NCI-H1694 treated with DMSO at 0.1 percent for 48 hours (cell line): ENCODE measurements at regions not wholly inside any gene's neighbourhood (a gene's known extent, or its start where the extent isn't known, plus 50 kb on each side); places are given as distances from the start of the nearest gene placed in this dataset.
A peak's percentile ranks its signal among the peaks of the same experiment; 100 is the strongest.
"Not testable (repeated sequence)": the region's sequence is repeated elsewhere in the genome, so short reads cannot be mapped to it uniquely, and the experiment has no call there.

ENCODE experiments used
- DNase-seq: peaks from one replicate; lab custom pipeline; 2025; lab: John Stamatoyannopoulos, UW

- DNase-seq = no peak
Measured at GRCh38 chr7:65453341-65454030, 79.8 kb downstream of the ZNF92 start.

GRCh38 chr7:65454469-65454868 lies 80.8 kb downstream of the ZNF92 start:
- no peak for DNase-seq

DNA sequence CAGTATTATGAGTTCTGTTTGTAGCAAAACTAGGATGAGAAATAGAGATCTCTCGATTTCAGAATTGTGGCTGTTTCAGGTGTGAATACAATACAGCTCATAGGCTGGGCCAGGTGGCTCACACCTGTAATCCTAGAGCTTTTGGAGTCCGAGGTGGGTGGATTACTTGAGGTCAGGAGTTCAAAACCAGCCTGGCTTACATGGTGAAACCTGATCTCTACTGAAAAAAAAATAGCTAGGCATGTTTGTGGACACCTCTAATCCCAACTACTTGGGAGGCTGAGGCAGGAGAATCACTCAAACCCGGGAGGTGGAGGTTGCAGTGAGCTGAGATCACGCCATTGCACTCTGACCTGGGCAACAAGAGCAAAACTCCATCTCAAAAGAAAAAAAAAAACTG lies 81.4 kb downstream of the ZNF92 start:
- not testable (repeated sequence) for DNase-seq

GRCh38 chr7:65457705-65458104 lies 84.0 kb downstream of the ZNF92 start:
- DNase-seq = no peak

- DNase-seq = no peak
Measured at GRCh38 chr7:65459438-65459837, 85.8 kb downstream of the ZNF92 start.

DNA sequence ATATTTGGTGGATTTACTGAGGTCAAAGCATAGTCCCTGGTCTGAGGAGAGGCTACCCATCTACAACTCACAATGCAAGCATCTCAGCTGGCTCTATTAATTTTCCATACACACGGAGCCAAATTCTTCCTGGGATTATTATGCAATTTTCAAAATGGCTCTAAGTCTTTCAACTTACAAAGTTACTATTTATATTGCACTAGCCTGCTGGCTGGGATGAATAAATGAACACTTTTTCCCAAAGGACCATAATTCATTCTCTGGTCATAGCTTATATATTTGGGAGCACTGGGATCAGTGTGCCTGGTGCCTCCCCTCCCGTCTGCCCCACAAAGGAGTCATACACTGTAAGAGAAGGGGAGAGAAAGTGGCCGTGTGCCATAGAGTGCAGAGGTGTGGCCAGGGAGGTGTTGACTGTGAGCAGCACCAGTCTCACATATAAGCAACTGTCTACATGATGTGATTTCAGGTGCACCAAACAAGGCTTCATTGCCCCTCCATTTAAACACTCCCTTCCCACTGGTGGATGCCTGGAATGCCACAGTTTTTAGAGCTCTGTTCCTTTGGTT lies 88.6 kb downstream of the ZNF92 start:
- no peak for DNase-seq

DNA sequence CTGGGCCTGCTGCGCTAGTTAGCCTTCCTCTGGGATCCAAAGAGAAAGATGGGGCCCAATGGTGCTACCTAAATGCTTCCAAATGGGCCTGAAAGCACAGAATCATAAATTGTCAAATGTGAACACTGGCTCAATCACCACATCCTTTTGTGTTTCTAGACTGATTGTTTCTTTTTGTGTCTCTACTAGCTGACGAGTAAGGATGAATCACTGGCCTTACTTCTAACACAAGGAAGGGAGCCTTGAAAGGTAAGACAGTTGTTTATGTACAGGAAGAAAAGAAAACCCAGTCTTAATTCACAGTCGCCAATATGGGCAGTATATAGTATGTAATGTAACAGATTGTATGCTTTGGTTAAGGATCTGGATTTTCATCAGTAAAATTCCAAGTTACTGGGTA lies 89.5 kb downstream of the ZNF92 start:
- no peak for DNase-seq

GRCh38 chr7:65469919-65470558 lies 96.4 kb downstream of the ZNF92 start:
- not testable (repeated sequence) for DNase-seq

DNA sequence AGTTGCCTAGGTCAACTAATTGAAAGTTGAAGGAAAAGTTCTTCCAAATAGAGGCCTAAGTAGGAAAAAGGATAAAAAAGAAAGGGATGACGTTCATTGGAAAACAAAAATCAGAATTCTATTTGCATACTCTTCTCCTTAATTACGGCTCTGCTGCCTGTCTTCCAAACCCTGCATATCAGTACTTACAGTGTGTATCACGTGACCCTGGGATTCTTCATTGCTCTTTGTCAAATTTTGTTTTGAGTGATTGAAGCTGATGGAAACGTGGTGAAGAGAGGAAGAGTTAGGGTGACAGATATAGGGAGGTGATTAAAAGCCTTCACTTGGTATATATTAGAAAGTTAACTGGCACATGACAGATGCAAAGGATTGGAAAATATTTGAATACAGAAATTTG lies 97.9 kb downstream of the ZNF92 start:
- DNase-seq = no peak

DNA sequence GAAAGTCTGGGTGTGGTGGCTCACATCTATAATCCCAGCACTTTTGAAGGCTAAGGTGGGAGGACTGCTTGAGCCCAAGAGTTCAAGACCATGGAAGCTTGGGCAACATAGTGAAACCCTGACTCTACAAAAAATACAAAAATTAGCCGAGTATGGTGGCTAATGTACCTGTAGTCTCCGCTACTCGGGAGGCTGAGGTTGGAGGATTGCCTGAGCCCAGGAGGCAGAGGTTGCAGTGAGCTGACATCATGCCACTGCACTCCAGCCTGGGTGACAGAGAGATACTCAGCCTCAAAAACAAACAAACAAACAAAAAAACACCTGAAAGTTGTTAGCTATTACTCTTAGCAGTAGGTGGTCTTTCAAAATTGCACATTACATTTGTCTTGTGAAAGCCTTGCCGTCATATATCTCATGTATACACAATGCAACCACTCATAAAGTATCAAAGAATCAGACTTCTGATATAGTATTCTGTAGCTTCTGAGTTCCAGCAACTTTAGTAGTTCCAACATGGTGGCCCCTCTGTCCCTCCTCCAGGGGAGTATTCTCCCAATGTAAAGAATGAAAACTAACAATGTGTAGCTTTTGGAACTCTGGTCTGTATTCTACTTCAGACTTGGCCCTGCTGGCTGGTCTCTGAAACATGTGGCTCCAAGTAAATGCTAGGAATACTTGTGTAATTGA lies 101.5 kb downstream of the ZNF92 start:
- DNase-seq = no peak

DNA sequence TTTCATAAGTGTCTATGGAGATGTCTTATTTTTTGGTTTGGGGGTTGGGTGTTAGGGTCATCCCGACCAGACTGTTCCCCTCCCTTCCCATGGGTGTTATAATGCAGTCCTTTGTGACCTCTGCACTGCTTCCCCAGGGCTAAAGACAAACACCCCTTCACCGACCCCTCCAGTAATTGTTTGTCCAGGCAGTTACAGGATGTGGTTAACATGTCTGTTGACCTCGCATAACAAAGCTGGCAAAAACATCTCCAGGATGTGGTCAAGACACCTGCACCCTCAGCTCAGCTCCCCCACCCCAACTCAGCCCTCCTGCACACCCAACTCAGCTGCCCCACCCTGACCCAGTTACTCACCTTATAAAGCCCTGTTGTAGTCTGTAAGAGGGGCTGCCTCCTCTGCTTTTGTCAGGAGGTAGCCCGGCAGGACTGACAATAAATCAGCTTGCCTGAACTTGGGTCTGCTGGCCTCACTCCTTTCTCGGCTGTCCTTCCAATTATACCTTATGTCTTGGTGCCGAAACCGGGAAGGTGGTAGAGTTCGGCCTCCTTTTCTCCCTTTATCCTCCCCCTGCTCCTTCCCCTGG lies 102.2 kb downstream of the ZNF92 start:
- no peak for DNase-seq

DNA sequence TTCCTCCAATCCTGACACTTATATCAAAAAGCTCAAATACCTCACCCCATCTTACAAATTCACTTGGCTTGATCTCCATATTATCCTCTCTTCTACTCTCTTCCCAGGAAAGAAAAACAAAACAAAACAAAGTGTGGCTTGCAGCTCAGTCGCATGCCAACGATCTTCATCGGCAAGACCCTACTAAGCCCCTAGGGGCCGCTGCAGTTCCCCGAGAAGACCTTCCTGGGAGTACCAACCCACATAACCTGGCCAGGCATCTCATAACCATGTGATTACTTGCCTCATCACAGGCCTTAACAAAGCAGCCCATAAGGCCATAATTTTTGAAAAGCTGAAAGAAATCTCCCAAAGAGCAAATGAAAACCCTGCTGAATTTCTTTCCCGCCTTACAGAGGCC lies 103.7 kb downstream of the ZNF92 start:
- peak; percentile 3 for DNase-seq

DNA sequence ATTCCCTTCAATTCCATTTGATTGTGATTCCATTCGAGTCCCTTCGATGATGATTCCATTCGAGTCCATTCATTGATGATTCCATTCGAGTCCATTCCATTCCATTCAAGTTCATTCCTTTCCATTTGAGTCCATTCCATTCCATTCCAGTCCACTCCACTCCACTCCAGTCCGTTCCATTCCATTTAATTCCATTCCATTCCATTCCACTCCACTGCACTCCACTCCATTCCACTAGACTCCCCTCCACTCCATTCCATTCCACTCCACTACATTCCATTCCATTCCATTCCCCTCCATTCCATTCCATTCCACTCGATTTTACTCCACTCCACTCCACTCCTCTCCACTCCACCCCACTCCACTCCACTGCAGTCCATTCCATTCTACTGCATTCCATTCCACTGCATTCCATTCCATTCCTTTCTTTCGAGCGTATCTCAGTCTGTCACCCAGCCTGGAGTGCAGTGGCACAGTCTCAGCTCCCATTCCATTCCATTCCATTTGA lies 115.7 kb downstream of the ZNF92 start:
- DNase-seq = no peak

DNA sequence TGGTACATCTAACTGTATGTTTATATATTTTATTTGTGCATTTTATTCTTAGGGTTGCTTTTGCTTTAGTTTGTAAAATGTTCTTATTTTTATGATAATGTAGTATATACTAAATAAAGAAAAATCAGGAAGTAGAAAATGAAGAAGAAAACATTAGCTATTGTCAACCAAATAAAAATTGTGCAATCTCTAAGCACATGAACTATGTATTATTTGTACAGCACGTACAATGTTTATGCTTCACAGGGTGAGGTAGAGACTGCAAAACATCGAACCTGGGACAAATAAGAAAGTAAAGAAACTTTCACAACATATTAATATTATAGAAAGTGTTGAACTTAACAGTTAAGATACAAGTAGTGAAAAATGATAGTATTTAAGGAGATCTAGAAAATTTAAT lies 123.0 kb downstream of the ZNF92 start:
- not testable (repeated sequence) for DNase-seq

GRCh38 chr7:65503434-65504152 lies 129.9 kb downstream of the ZNF92 start:
- DNase-seq = no peak

- not testable (repeated sequence) for DNase-seq
Measured at GRCh38 chr7:65504504-65505319, 131.1 kb downstream of the ZNF92 start.

DNA sequence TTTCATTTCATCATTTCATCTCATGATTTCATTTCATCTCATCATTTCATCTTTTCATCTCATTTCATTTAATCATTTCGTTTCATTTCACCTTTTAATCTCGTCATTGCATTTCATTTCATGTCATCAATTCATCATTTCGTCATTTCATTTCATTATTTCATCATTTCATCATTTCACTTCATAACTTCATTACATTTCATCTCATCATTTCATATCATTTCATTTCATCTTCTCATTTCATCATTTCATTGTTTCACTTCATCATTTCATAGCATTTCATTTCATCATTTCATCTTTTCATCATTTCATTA lies 131.6 kb downstream of the ZNF92 start:
- not testable (repeated sequence) for DNase-seq

GRCh38 chr7:65508581-65509367 lies 135.1 kb downstream of the ZNF92 start:
- DNase-seq = not testable (repeated sequence)

DNA sequence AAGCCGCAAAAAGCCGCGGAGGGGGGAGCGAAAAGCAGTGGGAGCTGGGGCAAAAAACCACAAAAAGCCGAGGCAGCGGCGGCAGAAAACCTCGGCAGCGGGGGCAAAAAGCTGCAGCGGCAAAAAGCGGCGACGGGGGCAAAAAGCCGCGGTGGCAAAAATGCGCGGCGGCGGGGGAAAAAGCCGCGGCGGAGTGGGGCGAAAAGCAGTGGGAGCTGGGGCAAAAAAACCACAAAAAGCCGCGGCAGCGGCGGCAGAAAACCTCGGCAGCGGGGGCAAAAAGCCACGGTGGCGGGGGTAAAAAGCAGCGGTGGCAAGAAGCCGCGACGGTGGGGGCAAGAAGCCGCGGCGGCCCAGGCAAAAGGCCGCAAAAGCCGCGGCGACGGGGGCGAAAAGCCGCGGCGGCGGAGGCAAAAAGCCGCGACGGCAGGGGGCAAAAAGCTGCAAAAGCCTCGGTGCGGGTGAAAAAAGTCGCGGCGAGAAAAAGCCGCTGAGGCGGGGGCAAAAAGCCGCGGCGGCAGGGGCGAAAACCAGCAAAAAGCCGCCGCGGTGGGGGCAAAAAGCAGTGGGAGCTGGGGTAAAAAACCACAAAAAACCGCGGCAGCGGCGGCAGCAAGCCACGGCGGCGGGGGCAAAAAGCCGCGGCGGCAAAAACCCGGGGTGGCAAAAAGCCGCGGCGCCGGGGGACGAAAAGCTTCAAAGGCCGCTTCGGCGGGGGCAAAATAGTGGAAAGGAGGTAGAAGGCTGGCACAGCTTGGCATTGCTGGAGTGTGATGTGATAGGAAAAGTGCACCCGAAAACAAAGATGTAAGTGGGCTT lies 135.9 kb downstream of the ZNF92 start:
- DNase-seq = no peak
